HK-2 (cell line): ENCODE measurements at regions not wholly inside any gene's neighbourhood (a gene's known extent, or its start where the extent isn't known, plus 50 kb on each side); places are given as distances from the start of the nearest gene placed in this dataset.
"Not testable (repeated sequence)": the region's sequence is repeated elsewhere in the genome, so short reads cannot be mapped to it uniquely, and the experiment has no call there.

ENCODE experiments used
- DNase-seq: peaks from one replicate; pipeline ENCODE4 v3.0.0-alpha.2; 2018; ENCODE audit not compliant: unreplicated experiment

- no peak for DNase-seq
These were observed 315.3 kb upstream of the C1orf174 start for GRCh38 chr1:4215391-4215790.

DNA sequence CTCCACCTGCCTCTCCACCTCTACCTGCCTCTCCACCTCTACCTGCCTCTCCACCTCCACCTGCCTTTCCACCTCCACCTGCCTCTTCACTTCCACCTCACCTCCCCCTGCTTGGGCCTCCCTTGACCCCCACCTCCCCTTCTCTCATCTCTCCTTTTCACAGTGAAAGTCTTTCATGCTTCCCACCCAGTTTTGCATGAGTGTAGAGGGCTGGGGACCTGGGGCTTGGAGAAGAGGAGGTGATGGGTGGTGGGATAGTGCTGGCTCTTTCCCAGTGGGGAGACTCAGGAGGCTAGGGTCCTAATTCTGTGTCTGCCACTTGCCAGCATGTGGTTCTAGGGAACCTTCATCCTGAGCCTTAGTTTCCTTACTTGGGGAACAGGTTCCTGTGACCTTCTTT lies 316.2 kb upstream of the C1orf174 start:
- no peak for DNase-seq

GRCh38 chr1:4218619-4219018 lies 318.5 kb upstream of the C1orf174 start:
- DNase-seq, result no peak

GRCh38 chr1:4219111-4219510 lies 319.0 kb upstream of the C1orf174 start:
- DNase-seq, result no peak

DNA sequence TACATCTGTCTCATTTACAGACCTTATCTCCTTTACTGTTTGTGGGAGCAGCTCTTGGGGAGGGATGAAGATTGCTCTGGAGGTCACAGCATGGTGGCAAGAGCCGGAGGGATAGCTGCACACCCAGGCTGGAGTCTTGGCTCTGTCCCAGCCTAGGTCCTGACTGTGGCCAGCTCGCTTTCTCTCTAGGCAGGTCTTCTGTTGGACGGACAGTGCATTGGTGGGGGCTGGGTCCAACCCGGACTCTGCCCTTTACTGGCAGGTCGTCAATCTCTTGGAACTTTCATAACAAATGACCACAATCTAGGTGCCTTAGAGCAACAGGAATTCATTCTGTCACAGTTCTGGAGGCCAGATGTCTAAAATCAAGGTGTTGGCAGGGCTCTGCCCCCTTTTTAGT lies 319.8 kb upstream of the C1orf174 start:
- no peak for DNase-seq

DNA sequence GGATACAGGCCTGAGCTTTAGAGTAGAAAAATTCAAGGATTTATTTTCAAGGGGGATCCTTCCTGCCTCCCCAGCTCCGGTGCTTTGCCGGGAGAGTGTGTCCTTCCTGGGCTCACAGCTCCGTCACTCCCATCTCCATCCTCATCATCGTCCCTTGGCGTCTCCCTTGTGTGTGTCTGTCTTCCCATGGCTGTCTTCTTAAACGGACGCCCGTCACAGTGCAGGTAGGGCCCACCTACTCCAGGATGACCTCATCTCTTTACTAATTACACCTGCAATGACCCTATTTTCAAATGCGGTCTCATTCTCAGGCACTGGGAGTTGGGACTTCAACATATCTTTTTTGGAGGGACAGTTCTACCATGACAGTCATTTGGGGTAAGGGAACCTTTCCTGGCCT lies 320.3 kb upstream of the C1orf174 start:
- DNase-seq, result no peak

DNA sequence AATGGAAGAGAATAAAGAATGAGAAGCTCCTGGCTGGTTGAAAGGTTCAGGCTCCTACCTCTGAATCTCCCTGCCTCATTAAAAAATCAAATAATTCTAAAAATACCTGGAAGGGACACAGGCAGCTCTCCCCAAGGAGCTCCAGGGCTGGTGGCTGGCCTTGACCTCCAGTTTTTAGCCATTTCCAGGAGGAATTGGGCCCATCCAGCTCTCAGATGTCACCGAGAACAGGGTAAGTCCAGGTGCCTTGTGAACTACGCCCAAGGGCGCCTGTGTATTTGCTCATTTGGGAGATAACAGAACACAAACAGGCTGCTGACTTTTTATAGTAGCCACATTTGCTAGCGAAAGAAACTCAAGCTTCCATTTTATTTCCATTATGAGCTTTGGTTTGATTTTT lies 321.0 kb upstream of the C1orf174 start:
- no peak for DNase-seq

- DNase-seq, result no peak
These were observed 324.8 kb upstream of the C1orf174 start for GRCh38 chr1:4224684-4225467.

DNA sequence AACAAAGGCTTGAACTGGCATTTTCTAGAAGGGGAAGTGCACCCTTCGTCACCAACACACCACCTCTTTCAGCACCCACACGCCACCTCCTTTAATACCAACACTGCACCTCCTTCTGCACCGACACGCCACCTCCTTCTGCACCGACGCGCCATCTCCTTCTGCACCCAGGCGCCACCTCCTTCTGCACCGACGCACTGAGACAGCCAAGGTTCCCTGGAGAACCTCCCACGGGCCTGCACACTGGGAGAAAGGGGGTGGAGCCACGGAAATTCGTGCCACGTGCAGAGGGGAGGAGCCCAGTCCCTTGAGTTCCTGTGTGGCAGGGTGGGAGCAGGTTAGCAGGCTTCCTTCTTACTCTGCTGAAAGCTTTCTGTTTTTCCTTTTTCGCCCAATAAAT lies 327.9 kb upstream of the C1orf174 start:
- DNase-seq, result no peak

GRCh38 chr1:4253935-4254334 lies 353.9 kb upstream of the C1orf174 start:
- DNase-seq, result no peak

- no peak for DNase-seq
These were observed 356.3 kb upstream of the C1orf174 start for GRCh38 chr1:4256351-4256750.

DNA sequence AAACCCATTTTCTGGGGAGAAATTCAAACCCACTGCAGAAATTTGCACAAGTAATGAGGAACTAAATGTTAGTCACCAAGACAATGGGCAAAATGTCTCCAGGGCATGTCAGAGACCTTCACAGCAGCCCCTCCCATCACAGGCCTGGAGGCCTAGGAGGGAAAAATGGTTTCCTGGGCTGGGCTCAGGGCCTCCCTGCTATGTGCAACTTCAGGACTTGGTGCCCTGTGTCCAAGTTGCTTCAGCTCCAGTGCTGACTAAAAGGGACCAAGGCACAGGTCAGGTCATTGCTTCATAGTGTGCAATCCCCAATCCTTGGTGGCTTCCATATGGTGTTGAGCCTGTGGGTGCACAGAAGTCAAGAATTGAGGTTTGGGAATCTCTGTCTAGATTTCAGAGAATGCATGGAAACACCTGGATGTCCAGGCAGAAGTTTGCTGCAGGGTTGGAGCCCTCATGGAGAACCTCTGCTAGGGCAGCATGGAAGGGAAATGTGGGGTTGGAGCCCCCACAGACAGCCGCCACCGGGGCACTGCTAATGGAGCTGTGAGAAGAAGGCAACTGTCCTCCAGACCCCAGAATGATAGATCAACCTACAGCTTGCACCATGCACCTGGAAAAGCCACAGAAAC lies 358.2 kb upstream of the C1orf174 start:
- DNase-seq, result not testable (repeated sequence)

DNA sequence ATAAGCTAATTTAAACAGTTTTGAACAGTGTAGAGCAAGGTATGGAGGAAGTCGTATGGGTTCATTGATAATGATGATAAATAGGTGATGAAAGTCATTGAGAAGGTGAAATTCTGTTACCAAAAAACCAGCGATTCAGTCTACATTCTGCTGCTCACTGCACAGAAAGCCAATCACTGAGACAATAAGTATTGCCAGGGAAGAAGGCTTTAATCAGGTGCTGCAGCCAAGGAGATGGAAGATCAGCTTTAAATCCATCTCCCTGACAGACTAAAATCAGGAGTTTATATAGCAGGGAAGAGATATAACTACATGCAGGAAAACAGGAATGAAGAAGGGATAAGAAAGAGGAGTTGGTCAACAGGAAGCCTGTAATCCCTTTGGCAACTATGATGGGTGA lies 361.3 kb upstream of the C1orf174 start:
- DNase-seq, result no peak

- DNase-seq, result no peak
These were observed 362.6 kb upstream of the C1orf174 start for GRCh38 chr1:4262665-4263064.

DNA sequence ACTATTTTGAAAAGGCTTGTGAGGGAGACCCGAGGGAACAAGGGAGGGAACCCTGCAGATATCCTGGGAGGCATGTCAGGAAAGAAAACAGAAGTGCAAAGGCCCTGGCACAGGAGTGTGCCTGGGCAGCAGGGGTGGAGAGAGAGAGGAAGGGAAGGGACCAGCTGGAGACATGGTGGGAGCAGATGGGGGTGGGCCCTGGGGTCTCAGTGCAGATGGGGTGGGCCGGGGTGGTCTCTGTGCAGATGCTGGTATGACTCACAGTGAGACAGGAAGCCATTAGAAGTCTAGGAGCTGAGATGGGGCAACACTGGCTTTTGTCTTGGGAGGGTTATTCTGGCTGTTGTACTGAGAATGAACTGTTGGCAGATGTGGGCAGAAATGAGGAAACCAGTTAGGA lies 363.6 kb upstream of the C1orf174 start:
- DNase-seq, result no peak

- no peak for DNase-seq
These were observed 365.8 kb upstream of the C1orf174 start for GRCh38 chr1:4265836-4266235.

DNA sequence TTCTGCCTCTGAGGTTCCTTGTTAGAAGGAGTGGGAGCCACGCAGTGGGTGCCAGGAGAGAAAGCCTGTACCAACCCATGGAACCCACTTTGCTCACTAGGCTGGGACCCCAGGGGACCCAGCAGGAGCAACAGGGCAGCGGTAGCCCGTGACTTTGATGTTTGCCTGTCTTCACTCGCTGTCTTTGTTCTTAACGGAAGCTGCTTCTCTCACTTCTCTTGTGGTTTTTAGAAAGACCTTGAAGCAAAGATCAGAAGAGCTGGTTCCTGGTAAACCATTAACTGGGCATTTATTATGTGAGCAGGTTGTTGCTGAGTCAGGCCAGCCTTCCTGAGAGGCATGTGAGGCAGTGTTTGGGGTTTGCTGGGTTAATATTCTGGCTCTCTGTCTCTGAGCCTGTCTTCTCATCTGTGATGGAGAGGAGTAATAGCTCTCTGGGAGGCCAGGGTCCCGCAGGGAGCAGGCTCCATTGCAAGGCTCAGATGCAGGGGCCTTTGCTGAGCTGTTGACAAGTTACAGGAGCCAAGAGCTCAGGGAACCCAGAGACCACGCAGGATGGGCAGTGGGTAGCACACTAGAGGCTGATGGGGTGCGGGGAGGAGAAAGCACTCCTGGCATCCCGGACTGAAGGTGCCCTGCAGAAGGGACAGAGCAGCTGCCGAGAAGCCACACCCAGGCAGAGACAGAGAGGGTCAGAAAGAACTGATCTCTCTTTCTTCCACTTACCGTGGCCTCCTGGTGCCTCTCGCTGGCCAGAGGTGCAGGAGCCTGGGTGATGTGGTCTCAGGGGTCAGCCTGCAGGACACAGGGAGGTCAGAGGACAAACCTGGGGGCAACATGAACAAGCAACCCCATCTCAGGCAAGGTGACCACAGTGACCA lies 367.5 kb upstream of the C1orf174 start:
- peak; percentile 32 for DNase-seq

- no peak for DNase-seq
These were observed 368.3 kb upstream of the C1orf174 start for GRCh38 chr1:4268262-4268888.

DNA sequence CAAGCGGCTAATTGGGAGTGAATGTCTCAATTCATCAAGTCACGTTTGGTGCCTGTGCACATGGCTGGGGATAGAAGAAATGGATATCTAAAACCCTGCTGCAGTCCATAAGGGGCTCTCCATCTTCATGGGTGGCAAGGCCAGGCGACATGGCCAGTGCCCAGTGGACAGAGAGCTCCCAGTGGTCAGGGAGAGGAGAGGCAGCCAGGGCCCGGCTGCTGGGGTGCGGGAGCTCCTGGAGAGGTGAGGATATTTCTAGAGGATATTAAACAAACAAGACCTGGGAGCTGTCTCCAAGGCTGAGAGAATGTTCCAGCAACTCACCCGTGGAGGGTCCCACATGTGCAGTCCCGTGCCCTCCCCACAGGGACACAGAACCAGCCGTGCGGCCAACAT lies 368.8 kb upstream of the C1orf174 start:
- DNase-seq, result no peak

GRCh38 chr1:4269330-4269729 lies 369.3 kb upstream of the C1orf174 start:
- no peak for DNase-seq

- DNase-seq, result no peak
These were observed 370.0 kb upstream of the C1orf174 start for GRCh38 chr1:4269952-4270570.
